Tibial artery (tissue), 4 donors: ENCODE measurements at regions not wholly inside any gene's neighbourhood (a gene's known extent, or its start where the extent isn't known, plus 50 kb on each side); places are given as distances from the start of the nearest gene placed in this dataset.
A peak's percentile ranks its signal among the peaks of the same experiment; 100 is the strongest.
"Not testable (repeated sequence)": the region's sequence is repeated elsewhere in the genome, so short reads cannot be mapped to it uniquely, and the experiment has no call there.

Source experiments
- DNase-seq, 2 donors: peaks; one replicate each; pipeline ENCODE4 v3.0.0-alpha.2; 2019
- H3K27ac ChIP-seq, 2 donors: fragments of 200-600 bp; sonication (generic) in 1 of 2; 1 replicate in 1 of 2; 2 replicates in 1 of 2; pipeline ENCODE4 v1.5.1; 2018 to 2019; ENCODE audit warnings: mild to moderate bottlenecking in 1 of 2
- H3K27me3 ChIP-seq, 2 donors: fragments of 200-600 bp; sonication (generic) in 1 of 2; one replicate each; pipeline versions ENCODE4 v1.5.1 to v1.6.0; 2016 to 2019
- H3K36me3 ChIP-seq, 3 donors: fragments of 200-600 bp; sonication (generic) in 2 of 3; one replicate each; pipeline ENCODE4 v1.5.1; 2016 to 2019; ENCODE audit warnings: mild to moderate bottlenecking in 2 of 3
- H3K4me1 ChIP-seq, 4 donors: fragments of 200-600 bp; sonication (generic) in 2 of 4; 1 replicate in 3 of 4; 2 replicates in 1 of 4; pipeline ENCODE4 v1.5.1; 2016 to 2019
- H3K4me3 ChIP-seq, 2 donors: fragments of 200-600 bp; sonication (generic) in 1 of 2; 1 replicate in 1 of 2; 2 replicates in 1 of 2; pipeline ENCODE4 v1.5.1; 2018 to 2019; ENCODE audit warnings: mild to moderate bottlenecking in 2 of 2
- H3K9me3 ChIP-seq, 3 donors: fragments of 200-600 bp; sonication (generic) in 1 of 3; one replicate each; pipeline ENCODE4 v1.5.1; 2016 to 2019
- intact Hi-C: fragments of 100-400 bp; cut with DNase I; formaldehyde crosslinking; loops from one replicate; pipeline ENCODE4 v1.15.0; 2023; ENCODE audit warnings: low total_unique reads

DNA sequence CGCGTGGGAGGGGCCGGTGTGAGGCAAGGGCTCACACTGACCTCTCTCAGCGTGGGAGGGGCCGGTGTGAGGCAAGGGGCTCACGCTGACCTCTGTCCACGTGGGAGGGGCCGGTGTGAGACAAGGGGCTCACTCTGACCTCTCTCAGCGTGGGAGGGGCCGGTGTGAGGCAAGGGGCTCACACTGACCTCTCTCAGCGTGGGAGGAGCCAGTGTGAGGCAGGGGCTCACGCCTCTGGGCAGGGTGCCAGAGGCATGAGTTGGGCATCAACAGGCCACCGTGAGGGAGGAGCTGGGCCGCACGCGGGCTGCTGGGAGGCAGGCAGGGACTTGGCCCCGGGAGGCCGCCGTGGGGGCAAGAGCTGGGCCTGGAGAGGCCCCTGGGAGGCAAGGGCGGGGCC is 91.0 kb downstream of the PLPP2 start:
- H3K4me3 ChIP-seq, H3K36me3 ChIP-seq, intact Hi-C loops, H3K27me3 ChIP-seq, H3K4me1 ChIP-seq, H3K27ac ChIP-seq, H3K9me3 ChIP-seq: not testable (repeated sequence)
- DNase-seq, result peak; percentile 5 to 45
